RCC 7860 (cell line): ENCODE measurements at regions not wholly inside any gene's neighbourhood (a gene's known extent, or its start where the extent isn't known, plus 50 kb on each side); places are given as distances from the start of the nearest gene placed in this dataset.
A peak's percentile ranks its signal among the peaks of the same experiment; 100 is the strongest.
"Not testable (repeated sequence)": the region's sequence is repeated elsewhere in the genome, so short reads cannot be mapped to it uniquely, and the experiment has no call there.

ENCODE experiments used
- DNase-seq: peaks from one replicate; pipeline ENCODE4 v3.0.0-alpha.2; 2015; ENCODE audit warnings: low spot score
- FAIRE-seq: peaks from 2 replicates; lab custom pipeline; 2012; peaks lifted over from hg19 to GRCh38; lab: Jason Lieb, UNC

- peak; percentile 72 for FAIRE-seq
- not testable (repeated sequence) for DNase-seq
These were observed 63.1 kb upstream of the POTEC start for GRCh38 chr18:14606546-14606945.

- DNase-seq, FAIRE-seq: not testable (repeated sequence)
These were observed 64.0 kb upstream of the POTEC start for GRCh38 chr18:14607360-14607759.

GRCh38 chr18:14612422-14612821 lies 69.0 kb upstream of the POTEC start:
- FAIRE-seq, DNase-seq: not testable (repeated sequence)

GRCh38 chr18:14614485-14614884 lies 71.1 kb upstream of the POTEC start:
- FAIRE-seq, DNase-seq: not testable (repeated sequence)

GRCh38 chr18:14627336-14627735 lies 83.9 kb upstream of the POTEC start:
- not testable (repeated sequence) for DNase-seq, FAIRE-seq

- DNase-seq, FAIRE-seq: not testable (repeated sequence)
These were observed 85.1 kb upstream of the POTEC start for GRCh38 chr18:14628323-14628978.

GRCh38 chr18:14628979-14629325 lies 85.6 kb upstream of the POTEC start:
- not testable (repeated sequence) for DNase-seq, FAIRE-seq

GRCh38 chr18:14632976-14633375 lies 89.6 kb upstream of the POTEC start:
- FAIRE-seq, DNase-seq: not testable (repeated sequence)

- not testable (repeated sequence) for DNase-seq, FAIRE-seq
These were observed 94.6 kb upstream of the POTEC start for GRCh38 chr18:14638008-14638407.

GRCh38 chr18:14641121-14641520 lies 97.7 kb upstream of the POTEC start:
- FAIRE-seq, DNase-seq: not testable (repeated sequence)

- not testable (repeated sequence) for DNase-seq, FAIRE-seq
These were observed 100.4 kb upstream of the POTEC start for GRCh38 chr18:14643715-14644290.

GRCh38 chr18:14693051-14693450 lies 54.9 kb upstream of the ANKRD30B start:
- not testable (repeated sequence) for FAIRE-seq, DNase-seq

- peak; percentile 53 for DNase-seq
- not testable (repeated sequence) for FAIRE-seq
These were observed 54.1 kb upstream of the ANKRD30B start for GRCh38 chr18:14693882-14694281.

GRCh38 chr18:14698006-14698405 lies 50.0 kb upstream of the ANKRD30B start:
- FAIRE-seq (peak; percentile 92), DNase-seq (peak; percentile 76)
